KMS-11 (cell line): ENCODE measurements at regions not wholly inside any gene's neighbourhood (a gene's known extent, or its start where the extent isn't known, plus 50 kb on each side); places are given as distances from the start of the nearest gene placed in this dataset.

Experiments used
- H2AFZ ChIP-seq: fragments of 200-600 bp; sonication (generic); 2 replicates; pipeline ENCODE4 v1.6.1; 2016; ENCODE audit warnings: antibody characterized with exemption, mixed run types, low read depth
- H3K27ac ChIP-seq: fragments of 200-600 bp; sonication (generic); 2 replicates; pipeline ENCODE4 v1.6.1; 2016; ENCODE audit warnings: mild to moderate bottlenecking, mixed run types
- H3K27me3 ChIP-seq: fragments of 200-600 bp; sonication (generic); 2 replicates; pipeline ENCODE4 v1.6.1; 2017; ENCODE audit warnings: mild to moderate bottlenecking, low read depth, mixed run types, moderate library complexity; ENCODE audit not compliant: insufficient read depth
- H3K36me3 ChIP-seq: fragments of 200-600 bp; sonication (generic); 2 replicates; pipeline ENCODE4 v1.6.1; 2017; ENCODE audit warnings: mild to moderate bottlenecking, mixed run types; ENCODE audit not compliant: insufficient read depth
- H3K4me1 ChIP-seq: fragments of 200-600 bp; sonication (generic); 2 replicates; pipeline ENCODE4 v1.6.1; 2016; ENCODE audit warnings: mild to moderate bottlenecking, low read depth, mixed run types; ENCODE audit not compliant: poor library complexity, severe bottlenecking
- H3K4me2 ChIP-seq: fragments of 200-600 bp; sonication (generic); 2 replicates; pipeline ENCODE4 v1.7.0; 2016; ENCODE audit warnings: mild to moderate bottlenecking, mixed run types
- H3K4me3 ChIP-seq: fragments of 200-600 bp; sonication (generic); IDR thresholded peaks from 2 replicates; pipeline ENCODE4 v1.6.1; 2017; ENCODE audit warnings: low read depth, low read length, mixed read lengths; ENCODE audit not compliant: insufficient read depth
- H3K79me2 ChIP-seq: fragments of 200-600 bp; sonication (generic); 2 replicates; pipeline ENCODE4 v1.6.1; 2016; ENCODE audit warnings: low read depth, mixed run types; ENCODE audit not compliant: insufficient read depth
- H3K9ac ChIP-seq: fragments of 200-600 bp; sonication (generic); 2 replicates; pipeline ENCODE4 v1.6.1; 2016; ENCODE audit warnings: mild to moderate bottlenecking, mixed run types
- H4K20me1 ChIP-seq: fragments of 200-600 bp; sonication (generic); 2 replicates; pipeline ENCODE4 v1.6.1; 2016; ENCODE audit warnings: mild to moderate bottlenecking, mixed run types; ENCODE audit not compliant: insufficient read depth
- CTCF ChIP-seq: fragments of 200-600 bp; sonication (generic); conservative IDR thresholded peaks from 2 replicates; pipeline ENCODE4 v1.6.1; 2017; ENCODE audit warnings: low read depth, mild to moderate bottlenecking, antibody characterized with exemption, low read length, moderate library complexity, mixed read lengths

- Histone ChIP-seq H3K27ac (no peak overlapping the region), H3K4me3 (no peak overlapping the region), H4K20me1 (no peaks in the 10 kb centered on the region), H3K27me3 (no peaks in the 10 kb centered on the region), H3K4me1 (peaks cover 8% of the 10 kb centered on the region), H2AFZ (no peak overlapping the region), H3K36me3 (no peaks in the 10 kb centered on the region), H3K79me2 (no peaks in the 10 kb centered on the region), H3K4me2 (no peak overlapping the region), H3K9ac (no peak overlapping the region)
- TF ChIP-seq CTCF, result no peak
Observed at GRCh38 chr4:136573460-136573859, 958.8 kb downstream of the PCDH18 start.

- Histone ChIP-seq H3K4me3 (no peak overlapping the region), H4K20me1 (no peaks in the 10 kb centered on the region), H2AFZ (peak overlapping the region; percentile 39), H3K36me3 (no peaks in the 10 kb centered on the region), H3K27me3 (no peaks in the 10 kb centered on the region), H3K79me2 (no peaks in the 10 kb centered on the region), H3K4me1 (peaks cover 8% of the 10 kb centered on the region), H3K27ac (no peak overlapping the region), H3K4me2 (peak overlapping the region; percentile 21), H3K9ac (no peak overlapping the region)
- no peak for TF ChIP-seq CTCF
Observed at GRCh38 chr4:136571315-136571714, 961.0 kb downstream of the PCDH18 start.

- Histone ChIP-seq H3K27me3 (no peaks in the 10 kb centered on the region), H3K9ac (no peak overlapping the region), H3K4me2 (no peak overlapping the region), H3K4me1 (no peaks in the 10 kb centered on the region), H3K4me3 (no peak overlapping the region), H3K79me2 (no peaks in the 10 kb centered on the region), H2AFZ (no peak overlapping the region), H3K27ac (no peak overlapping the region), H3K36me3 (no peaks in the 10 kb centered on the region), H4K20me1 (no peaks in the 10 kb centered on the region)
- no peak for TF ChIP-seq CTCF
Observed at GRCh38 chr4:136562834-136563233, 969.5 kb downstream of the PCDH18 start.

- H3K4me3 ChIP-seq, result no peak overlapping the region
- H3K4me1 ChIP-seq, result no peaks in the 10 kb centered on the region
- H3K36me3 ChIP-seq, result no peaks in the 10 kb centered on the region
- no peak overlapping the region for H3K4me2 ChIP-seq
- no peak for TF ChIP-seq CTCF
- H3K27ac ChIP-seq, result no peak overlapping the region
- H4K20me1 ChIP-seq, result no peaks in the 10 kb centered on the region
- no peak overlapping the region for H2AFZ ChIP-seq
- no peak overlapping the region for H3K9ac ChIP-seq
- no peaks in the 10 kb centered on the region for H3K79me2 ChIP-seq
- H3K27me3 ChIP-seq, result no peaks in the 10 kb centered on the region
Observed at GRCh38 chr4:136558940-136559494, 973.3 kb downstream of the PCDH18 start.
